NCI-H2081 (cell line): ENCODE measurements at regions not wholly inside any gene's neighbourhood (a gene's known extent, or its start where the extent isn't known, plus 50 kb on each side); places are given as distances from the start of the nearest gene placed in this dataset.

Source experiments
- DNase-seq, 2 experiments: peaks; one replicate each; lab custom pipeline; 2025; lab: John Stamatoyannopoulos, UW

GRCh38 chr10:128680116-128680515, 553.9 kb upstream of the MKI67 start:
- no peak for DNase-seq

GRCh38 chr10:128684215-128684614, 558.0 kb upstream of the MKI67 start:
- DNase-seq: no peak

GRCh38 chr10:128686630-128687278, 560.5 kb upstream of the MKI67 start:
- DNase-seq: no peak

- DNase-seq: no peak
Measured at GRCh38 chr10:128687408-128687807, 561.2 kb upstream of the MKI67 start.

GRCh38 chr10:128687927-128688549, 561.8 kb upstream of the MKI67 start:
- no peak for DNase-seq

GRCh38 chr10:128689667-128690066, 563.4 kb upstream of the MKI67 start:
- DNase-seq: no peak

- DNase-seq: no peak
Measured at GRCh38 chr10:128693493-128694131, 567.4 kb upstream of the MKI67 start.

- DNase-seq: no peak
Measured at GRCh38 chr10:128694168-128694850, 568.1 kb upstream of the MKI67 start.

- DNase-seq: no peak
Measured at GRCh38 chr10:128694851-128695725, 568.9 kb upstream of the MKI67 start.

- no peak for DNase-seq
Measured at GRCh38 chr10:128695931-128696330, 569.7 kb upstream of the MKI67 start.

- DNase-seq: no peak
Measured at GRCh38 chr10:128697437-128697836, 571.2 kb upstream of the MKI67 start.

- DNase-seq: no peak
Measured at GRCh38 chr10:128701381-128701780, 575.2 kb upstream of the MKI67 start.

GRCh38 chr10:128701837-128702236, 575.6 kb upstream of the MKI67 start:
- no peak for DNase-seq

GRCh38 chr10:128704716-128705115, 578.5 kb upstream of the MKI67 start:
- no peak for DNase-seq

GRCh38 chr10:128708182-128708581, 582.0 kb upstream of the MKI67 start:
- DNase-seq: no peak

GRCh38 chr10:128709686-128710085, 583.5 kb upstream of the MKI67 start:
- no peak for DNase-seq

- no peak for DNase-seq
Measured at GRCh38 chr10:128710098-128710797, 584.0 kb upstream of the MKI67 start.

GRCh38 chr10:128710798-128711183, 584.6 kb upstream of the MKI67 start:
- DNase-seq: no peak

- no peak for DNase-seq
Measured at GRCh38 chr10:128711806-128712205, 585.6 kb upstream of the MKI67 start.

GRCh38 chr10:128712661-128713400, 586.6 kb upstream of the MKI67 start:
- no peak for DNase-seq

GRCh38 chr10:128713471-128713870, 587.2 kb upstream of the MKI67 start:
- no peak for DNase-seq
